Daoy (cell line): ENCODE measurements at regions not wholly inside any gene's neighbourhood (a gene's known extent, or its start where the extent isn't known, plus 50 kb on each side); places are given as distances from the start of the nearest gene placed in this dataset.
"Not testable (repeated sequence)": the region's sequence is repeated elsewhere in the genome, so short reads cannot be mapped to it uniquely, and the experiment has no call there.

Source experiments
- DNase-seq: peaks from one replicate; pipeline ENCODE4 v3.0.0-alpha.2; 2015; ENCODE audit warnings: low read depth

- DNase-seq = no peak
Observed at GRCh38 chr4:132670557-132670956, 478.5 kb upstream of the PCDH10 start.

- DNase-seq = no peak
Observed at GRCh38 chr4:132683957-132684356, 465.1 kb upstream of the PCDH10 start.

GRCh38 chr4:132691026-132691425 is 458.1 kb upstream of the PCDH10 start:
- no peak for DNase-seq

GRCh38 chr4:132691668-132692067 is 457.4 kb upstream of the PCDH10 start:
- no peak for DNase-seq

- DNase-seq = no peak
Observed at GRCh38 chr4:132694775-132695174, 454.3 kb upstream of the PCDH10 start.

GRCh38 chr4:132697505-132697904 is 451.6 kb upstream of the PCDH10 start:
- not testable (repeated sequence) for DNase-seq

- no peak for DNase-seq
Observed at GRCh38 chr4:132707955-132708354, 441.1 kb upstream of the PCDH10 start.

GRCh38 chr4:132709056-132709455 is 440.0 kb upstream of the PCDH10 start:
- no peak for DNase-seq

GRCh38 chr4:132710971-132711370 is 438.1 kb upstream of the PCDH10 start:
- DNase-seq = no peak

GRCh38 chr4:132737344-132737743 is 411.8 kb upstream of the PCDH10 start:
- DNase-seq = no peak

GRCh38 chr4:132759199-132759780 is 389.8 kb upstream of the PCDH10 start:
- DNase-seq = no peak

GRCh38 chr4:132763465-132763864 is 385.6 kb upstream of the PCDH10 start:
- no peak for DNase-seq

GRCh38 chr4:132767901-132768300 is 381.2 kb upstream of the PCDH10 start:
- DNase-seq = no peak

- no peak for DNase-seq
Observed at GRCh38 chr4:132770776-132771175, 378.3 kb upstream of the PCDH10 start.

- no peak for DNase-seq
Observed at GRCh38 chr4:132792310-132792709, 356.8 kb upstream of the PCDH10 start.

GRCh38 chr4:132797856-132798255 is 351.2 kb upstream of the PCDH10 start:
- no peak for DNase-seq

GRCh38 chr4:132809298-132810032 is 339.6 kb upstream of the PCDH10 start:
- DNase-seq = no peak

- DNase-seq = not testable (repeated sequence)
Observed at GRCh38 chr4:132813061-132813460, 336.0 kb upstream of the PCDH10 start.

- peak; percentile 34 for DNase-seq
Observed at GRCh38 chr4:132818091-132818490, 331.0 kb upstream of the PCDH10 start.

- DNase-seq = no peak
Observed at GRCh38 chr4:132823419-132823818, 325.7 kb upstream of the PCDH10 start.

- DNase-seq = no peak
Observed at GRCh38 chr4:132824761-132825160, 324.3 kb upstream of the PCDH10 start.

- no peak for DNase-seq
Observed at GRCh38 chr4:132827522-132827921, 321.6 kb upstream of the PCDH10 start.

- no peak for DNase-seq
Observed at GRCh38 chr4:132838244-132838643, 310.9 kb upstream of the PCDH10 start.

GRCh38 chr4:132839070-132839469 is 310.0 kb upstream of the PCDH10 start:
- no peak for DNase-seq
